ENCODE measurements at regions not wholly inside any gene's neighbourhood (a gene's known extent, or its start where the extent isn't known, plus 50 kb on each side); places are given as distances from the start of the nearest gene placed in this dataset.
"Not testable (repeated sequence)": the region's sequence is repeated elsewhere in the genome, so short reads cannot be mapped to it uniquely, and the experiment has no call there.

DNA sequence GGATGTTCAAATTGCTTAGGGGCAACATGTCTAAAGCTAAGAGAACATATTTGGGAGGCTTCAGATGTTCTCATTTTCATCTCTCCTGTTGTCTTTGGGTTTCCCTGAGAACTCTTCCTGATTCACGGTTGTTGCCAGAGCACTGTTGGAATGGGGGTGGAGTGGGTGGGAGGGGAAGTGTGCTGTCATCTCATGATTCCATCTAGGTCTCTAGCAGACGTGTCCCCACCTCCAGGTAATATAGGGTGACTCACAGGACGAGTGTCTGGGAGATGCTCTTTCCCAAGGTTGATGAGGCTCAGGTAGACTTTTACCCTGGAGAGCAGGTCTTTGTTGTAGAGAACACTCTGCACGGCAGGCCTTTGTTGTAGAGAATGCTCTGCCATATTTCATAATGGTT, 636.9 kb downstream of the QKI start:
- intact Hi-C loops (cut with DNase I; ENCODE audit: low total_unique reads) (no loop called here), in situ Hi-C loops (cut with MboI; ENCODE audit: low pct_ligation_motif_present in 1 of 4, low pct_unique_long_range_greater_than_20kb in 1 of 4, low sequenced_read_pairs in 3 of 4) (no loop called here)
- no peaks in the 10 kb centered on the region for H3K27me3 ChIP-seq
- H3K4me3 ChIP-seq, result no peak overlapping the region
- H3K4me1 ChIP-seq, result no peaks in the 10 kb centered on the region
- whole genome bisulfite sequencing, 2 donors (ENCODE audit: low coverage in 1 of 2), result 60% methylated on average over 4 of the region's 4 CpGs; no CpG with 5 or more reads in 1 of the 2 donors
- H3K27ac ChIP-seq, result no peak overlapping the region
- no peak for DNase-seq
- no peaks in the 10 kb centered on the region for H3K9me3 ChIP-seq
- H3K36me3 ChIP-seq, result no peaks in the 10 kb centered on the region
- TF ChIP-seq, protein P1, sequence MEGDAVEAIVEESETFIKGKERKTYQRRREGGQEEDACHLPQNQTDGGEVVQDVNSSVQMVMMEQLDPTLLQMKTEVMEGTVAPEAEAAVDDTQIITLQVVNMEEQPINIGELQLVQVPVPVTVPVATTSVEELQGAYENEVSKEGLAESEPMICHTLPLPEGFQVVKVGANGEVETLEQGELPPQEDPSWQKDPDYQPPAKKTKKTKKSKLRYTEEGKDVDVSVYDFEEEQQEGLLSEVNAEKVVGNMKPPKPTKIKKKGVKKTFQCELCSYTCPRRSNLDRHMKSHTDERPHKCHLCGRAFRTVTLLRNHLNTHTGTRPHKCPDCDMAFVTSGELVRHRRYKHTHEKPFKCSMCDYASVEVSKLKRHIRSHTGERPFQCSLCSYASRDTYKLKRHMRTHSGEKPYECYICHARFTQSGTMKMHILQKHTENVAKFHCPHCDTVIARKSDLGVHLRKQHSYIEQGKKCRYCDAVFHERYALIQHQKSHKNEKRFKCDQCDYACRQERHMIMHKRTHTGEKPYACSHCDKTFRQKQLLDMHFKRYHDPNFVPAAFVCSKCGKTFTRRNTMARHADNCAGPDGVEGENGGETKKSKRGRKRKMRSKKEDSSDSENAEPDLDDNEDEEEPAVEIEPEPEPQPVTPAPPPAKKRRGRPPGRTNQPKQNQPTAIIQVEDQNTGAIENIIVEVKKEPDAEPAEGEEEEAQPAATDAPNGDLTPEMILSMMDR (IDR thresholded peaks at IDR 0.05), result no peak
- no peak for TF ChIP-seq EP300 (IDR thresholded peaks at IDR 0.05; ENCODE audit: low read depth)
- no peak for TF ChIP-seq POLR2AphosphoS5 (IDR thresholded peaks at IDR 0.05)

DNA sequence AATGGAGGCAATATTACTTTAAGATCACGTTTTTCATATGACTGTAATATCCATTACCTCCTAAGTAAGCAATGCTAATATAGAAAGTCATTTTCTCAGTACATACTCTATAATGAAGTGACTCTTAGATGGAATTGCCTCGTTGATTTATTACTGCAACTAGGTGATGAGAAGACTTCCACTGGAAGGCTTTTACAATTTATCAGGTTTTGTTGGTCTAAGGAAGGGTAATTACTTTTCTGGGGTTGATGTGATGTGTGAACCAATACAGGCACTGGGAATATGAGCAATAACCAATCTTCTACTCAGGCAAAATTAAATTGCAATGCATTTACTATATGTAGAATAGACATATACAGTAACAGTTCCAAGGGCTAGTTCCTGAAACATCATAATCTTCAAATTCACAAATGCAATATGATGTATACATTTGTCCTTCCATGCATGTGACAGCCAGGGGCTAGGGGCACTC, 635.0 kb downstream of the QKI start:
- in situ Hi-C loops (cut with MboI; ENCODE audit: low pct_ligation_motif_present in 1 of 4, low pct_unique_long_range_greater_than_20kb in 1 of 4, low sequenced_read_pairs in 3 of 4) (no loop called here), intact Hi-C loops (cut with DNase I; ENCODE audit: low total_unique reads) (no loop called here)
- 58 to 61% methylated on average over 2 of the region's 2 CpGs for WGBS, 2 donors (ENCODE audit: low coverage in 1 of 2)

DNA sequence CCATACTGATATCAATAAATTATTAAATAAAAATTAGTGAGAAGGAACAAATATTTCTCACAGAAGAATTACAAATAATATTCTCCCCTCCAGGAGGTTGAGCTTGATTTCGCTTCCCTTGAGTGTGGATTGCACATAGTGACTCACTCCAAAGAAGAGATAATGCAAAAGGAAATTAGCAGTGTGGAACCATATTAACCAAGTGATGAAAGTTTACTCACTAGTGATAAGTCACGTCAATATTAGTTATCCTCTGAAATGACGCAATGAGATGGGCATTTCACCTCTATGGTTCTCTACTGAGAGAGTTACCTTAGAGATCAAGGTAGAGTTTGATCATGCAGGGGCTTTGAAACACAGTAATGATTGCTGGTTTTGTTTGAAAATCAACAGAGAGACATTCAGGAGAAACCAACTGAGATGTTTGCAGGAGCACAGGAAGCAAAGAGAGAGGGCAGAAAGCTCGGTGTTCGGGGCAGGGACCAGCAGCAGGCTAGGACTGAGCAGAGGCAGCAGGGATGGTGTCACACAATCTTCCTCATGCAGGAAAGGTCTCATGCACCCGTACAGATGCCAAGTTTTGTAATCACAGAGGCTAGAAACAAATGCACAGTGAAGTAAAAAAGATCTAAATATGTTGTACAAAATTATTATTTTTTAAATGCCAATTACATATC, 634.5 kb downstream of the QKI start:
- Histone ChIP-seq H3K4me1 (no peaks in the 10 kb centered on the region), H3K27ac (no peak overlapping the region), H3K27me3 (no peaks in the 10 kb centered on the region), H3K9me3 (no peaks in the 10 kb centered on the region), H3K4me3 (no peak overlapping the region), H3K36me3 (no peaks in the 10 kb centered on the region)
- WGBS, 2 donors (ENCODE audit: low coverage in 1 of 2), result 72 to 79% methylated on average over 6 of the region's 6 CpGs
- intact Hi-C loops (cut with DNase I; ENCODE audit: low total_unique reads) (no loop called here), in situ Hi-C loops (cut with MboI; ENCODE audit: low pct_ligation_motif_present in 1 of 4, low pct_unique_long_range_greater_than_20kb in 1 of 4, low sequenced_read_pairs in 3 of 4) (no loop called here)
- TF ChIP-seq EP300 (IDR thresholded peaks at IDR 0.05; ENCODE audit: low read depth), result no peak
- no peak for TF ChIP-seq POLR2A (IDR thresholded peaks at IDR 0.05)
- no peak for TF ChIP-seq POLR2AphosphoS5 (IDR thresholded peaks at IDR 0.05)
- TF ChIP-seq, protein P1 (IDR thresholded peaks at IDR 0.05), result no peak
- no peak for DNase-seq

More for the DNA sequence above, 635.0 kb downstream of the QKI start:
- Histone ChIP-seq H3K36me3 (no peaks in the 10 kb centered on the region), H3K27me3 (no peaks in the 10 kb centered on the region), H3K9me3 (no peaks in the 10 kb centered on the region), H3K27ac (no peak overlapping the region), H3K4me1 (no peaks in the 10 kb centered on the region), H3K4me3 (no peak overlapping the region)
- no peak for TF ChIP-seq EP300 (IDR thresholded peaks at IDR 0.05; ENCODE audit: low read depth)
- no peak for TF ChIP-seq POLR2AphosphoS5 (IDR thresholded peaks at IDR 0.05)
- TF ChIP-seq, protein P1 (IDR thresholded peaks at IDR 0.05), result no peak
- TF ChIP-seq POLR2A (IDR thresholded peaks at IDR 0.05), result no peak
- DNase-seq, result no peak

DNA sequence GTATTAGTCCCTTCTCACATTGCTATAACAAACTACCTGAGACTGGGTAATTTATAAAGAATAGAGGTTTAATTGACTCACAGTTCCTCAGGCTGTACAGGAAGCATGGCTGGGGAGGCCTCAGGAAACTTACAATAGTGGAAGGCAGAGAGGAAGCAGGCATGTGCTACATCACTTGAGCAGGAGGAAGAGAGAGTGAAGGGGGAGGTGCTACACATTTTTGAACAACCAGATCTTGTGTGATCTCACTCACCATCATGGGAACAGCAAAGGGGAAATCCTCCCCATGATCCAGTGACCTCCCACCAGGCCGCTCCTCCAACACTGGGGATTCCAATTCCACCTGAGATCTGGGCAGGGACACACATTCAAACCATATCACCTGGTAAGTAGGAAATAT, 630.6 kb downstream of the QKI start:
- TF ChIP-seq EP300 (IDR thresholded peaks at IDR 0.05; ENCODE audit: low read depth), result no peak
- no peak for TF ChIP-seq POLR2A (IDR thresholded peaks at IDR 0.05)
- TF ChIP-seq, protein P1 (IDR thresholded peaks at IDR 0.05), result no peak
- TF ChIP-seq POLR2AphosphoS5 (IDR thresholded peaks at IDR 0.05), result no peak

DNA sequence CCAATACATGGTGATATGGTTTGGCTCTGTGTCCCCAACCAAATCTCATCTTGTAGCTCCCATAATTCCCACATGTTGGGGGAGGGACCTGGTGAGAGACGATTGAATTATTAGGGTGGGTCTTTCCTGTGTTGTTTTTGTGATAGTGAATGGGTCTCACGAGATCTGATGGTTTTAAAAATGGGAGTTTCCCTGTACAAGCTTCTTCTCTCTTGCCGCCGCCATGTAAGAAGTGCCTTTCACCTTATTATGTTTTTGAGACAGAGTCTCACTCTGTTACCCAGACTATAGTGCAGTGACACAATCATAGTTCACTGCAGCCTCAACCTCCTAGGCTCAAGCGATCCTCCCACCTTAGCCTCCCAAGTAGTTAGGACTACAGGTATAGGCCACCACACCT, 629.1 kb downstream of the QKI start:
- H3K27me3 ChIP-seq; H3K36me3 ChIP-seq; H3K4me1 ChIP-seq; intact Hi-C loops (cut with DNase I; ENCODE audit: low total_unique reads); in situ Hi-C loops (cut with MboI; ENCODE audit: low pct_ligation_motif_present in 1 of 4, low pct_unique_long_range_greater_than_20kb in 1 of 4, low sequenced_read_pairs in 3 of 4); DNase-seq; H3K27ac ChIP-seq; H3K9me3 ChIP-seq; H3K4me3 ChIP-seq: not testable (repeated sequence)
- 76 to 83% methylated on average over 5 of the region's 5 CpGs for WGBS, 2 donors (ENCODE audit: low coverage in 1 of 2)

More for the DNA sequence above, 630.6 kb downstream of the QKI start:
- Histone ChIP-seq H3K9me3 (no peaks in the 10 kb centered on the region), H3K4me3 (no peak overlapping the region), H3K36me3 (no peaks in the 10 kb centered on the region), H3K4me1 (no peaks in the 10 kb centered on the region), H3K27me3 (no peaks in the 10 kb centered on the region), H3K27ac (no peak overlapping the region)
- 65% methylated on average over 1 of the region's 1 CpG; no CpG with 5 or more reads in 1 of the 2 donors for WGBS, 2 donors (ENCODE audit: low coverage in 1 of 2)
- no peak for DNase-seq
- in situ Hi-C loops (cut with MboI; ENCODE audit: low pct_ligation_motif_present in 1 of 4, low pct_unique_long_range_greater_than_20kb in 1 of 4, low sequenced_read_pairs in 3 of 4) (no loop called here), intact Hi-C loops (cut with DNase I; ENCODE audit: low total_unique reads) (no loop called here)
